HEK293 (cell line): ENCODE measurements at regions not wholly inside any gene's neighbourhood (a gene's known extent, or its start where the extent isn't known, plus 50 kb on each side); places are given as distances from the start of the nearest gene placed in this dataset.

Experiments
- CTCF ChIA-PET: fragments of 350-600 bp; formaldehyde crosslinking; extraction: SDS; loops from one replicate; lab custom pipeline; 2021; ENCODE audit warnings: antibody characterized with exemption; lab: Yijun Ruan, JAX
- POLR2A ChIA-PET: fragments of 300-600 bp; formaldehyde crosslinking; extraction: SDS; loops from one replicate; lab custom pipeline; 2020; ENCODE audit warnings: antibody characterized with exemption, inconsistent platforms; lab: Yijun Ruan, JAX
- H3K27ac ChIP-seq: fragments of 200-500 bp; sonication (Bioruptor generic); 2 replicates; pipeline ENCODE4 v1.5.1; 2014; ENCODE audit warnings: low read depth, low read length, control low read depth, inconsistent platforms; ENCODE audit errors: extremely low read depth
- H3K36me3 ChIP-seq, 2 experiments: fragments of 200-500 bp in 1 of 2; sonication (Bioruptor generic) in 1 of 2; 1 replicate in 1 of 2; 2 replicates in 1 of 2; pipeline ENCODE4 v1.5.1; 2014 to 2017; ENCODE audit warnings: inconsistent platforms in 2 of 2, low read length in 2 of 2; ENCODE audit not compliant: control insufficient read depth in 2 of 2, insufficient read depth in 1 of 2
- H3K4me1 ChIP-seq: fragments of 200-500 bp; sonication (Bioruptor generic); 2 replicates; pipeline ENCODE4 v1.5.1; 2014; ENCODE audit warnings: mild to moderate bottlenecking, low read length, inconsistent platforms; ENCODE audit not compliant: control insufficient read depth, insufficient read depth
- H3K4me3 ChIP-seq: 2 replicates; pipeline ENCODE4 v1.5.1; 2011; ENCODE audit warnings: low read depth, mild to moderate bottlenecking, control low read depth, low read length, moderate library complexity
- H3K9me3 ChIP-seq: fragments of 200-500 bp; sonication (Bioruptor generic); 2 replicates; pipeline ENCODE4 v1.5.1; 2014; ENCODE audit warnings: low read depth, low read length, inconsistent platforms; ENCODE audit not compliant: control insufficient read depth, insufficient read depth
- PRDM1 ChIP-seq: fragments of 450-650 bp; formaldehyde crosslinking; IDR thresholded peaks from 2 replicates; pipeline ENCODE4; 2016; ENCODE audit warnings: missing biosample characterization, missing genetic modification characterization
- ZBTB1 ChIP-seq: fragments of 450-650 bp; formaldehyde crosslinking; IDR thresholded peaks from 2 replicates; pipeline ENCODE4 v1.5.1; 2016; ENCODE audit warnings: missing biosample characterization, missing genetic modification characterization
- ZBTB8A ChIP-seq: fragments of 450-650 bp; formaldehyde crosslinking; IDR thresholded peaks from 2 replicates; pipeline ENCODE4 v1.5.1; 2016; ENCODE audit warnings: missing biosample characterization, missing genetic modification characterization
- ZEB2 ChIP-seq: fragments of 450-650 bp; formaldehyde crosslinking; IDR thresholded peaks from 2 replicates; pipeline ENCODE4 v1.5.1; 2016; ENCODE audit warnings: missing biosample characterization, missing genetic modification characterization
- ZNF223 ChIP-seq: fragments of 450-650 bp; formaldehyde crosslinking; IDR thresholded peaks from 2 replicates; pipeline ENCODE4 v1.5.1; 2016; ENCODE audit warnings: missing biosample characterization, missing genetic modification characterization
- ZNF311 ChIP-seq: fragments of 450-650 bp; formaldehyde crosslinking; IDR thresholded peaks from 2 replicates; pipeline ENCODE4 v1.5.1; 2017; ENCODE audit warnings: missing biosample characterization, missing genetic modification characterization, borderline replicate concordance
- ZNF341 ChIP-seq: fragments of 450-650 bp; formaldehyde crosslinking; IDR thresholded peaks from 2 replicates; pipeline ENCODE4; 2016; ENCODE audit warnings: low read depth, missing biosample characterization, missing genetic modification characterization
- ZNF473 ChIP-seq: fragments of 450-650 bp; formaldehyde crosslinking; IDR thresholded peaks from 2 replicates; pipeline ENCODE4 v1.5.1; 2017; ENCODE audit warnings: missing biosample characterization, missing genetic modification characterization
- ZNF548 ChIP-seq: fragments of 450-650 bp; formaldehyde crosslinking; IDR thresholded peaks from 2 replicates; pipeline ENCODE4 v1.5.1; 2016; ENCODE audit warnings: missing biosample characterization, missing genetic modification characterization
- ZNF555 ChIP-seq: fragments of 450-650 bp; formaldehyde crosslinking; conservative IDR thresholded peaks from 2 replicates; pipeline ENCODE4 v1.5.1; 2017; ENCODE audit warnings: missing biosample characterization, mild to moderate bottlenecking, missing genetic modification characterization, inconsistent platforms
- ZNF560 ChIP-seq: fragments of 450-650 bp; formaldehyde crosslinking; IDR thresholded peaks from 2 replicates; pipeline ENCODE4 v1.5.1; 2017; ENCODE audit warnings: missing biosample characterization, missing genetic modification characterization, borderline replicate concordance
- ZNF585B ChIP-seq: fragments of 450-650 bp; formaldehyde crosslinking; IDR thresholded peaks from 2 replicates; pipeline ENCODE4 v1.5.1; 2016; ENCODE audit warnings: missing biosample characterization, missing genetic modification characterization
- ZNF654 ChIP-seq: fragments of 450-650 bp; formaldehyde crosslinking; IDR thresholded peaks from 2 replicates; pipeline ENCODE4 v1.5.1; 2016; ENCODE audit warnings: low read depth, missing biosample characterization, missing genetic modification characterization
- ZNF677 ChIP-seq: fragments of 450-650 bp; IDR thresholded peaks from 2 replicates; pipeline ENCODE4 v1.5.0; 2018; ENCODE audit warnings: missing biosample characterization, mild to moderate bottlenecking, missing genetic modification characterization, moderate library complexity
- ZNF707 ChIP-seq: fragments of 450-650 bp; formaldehyde crosslinking; IDR thresholded peaks from 2 replicates; pipeline ENCODE4 v1.5.1; 2016; ENCODE audit warnings: missing biosample characterization, missing genetic modification characterization
- ZNF830 ChIP-seq: fragments of 450-650 bp; IDR thresholded peaks from 2 replicates; pipeline ENCODE4 v1.5.0; 2018; ENCODE audit warnings: missing biosample characterization, missing genetic modification characterization, low read depth, mild to moderate bottlenecking, moderate library complexity
- ZSCAN16 ChIP-seq: fragments of 450-650 bp; formaldehyde crosslinking; IDR thresholded peaks from 2 replicates; pipeline ENCODE4 v1.5.1; 2016; ENCODE audit warnings: missing biosample characterization, missing genetic modification characterization
- TF ChIP-seq, protein P1 (sequence below): fragments of 450-650 bp; formaldehyde crosslinking; IDR thresholded peaks from 2 replicates; pipeline ENCODE4 v1.5.1; 2016; ENCODE audit warnings: missing biosample characterization, missing genetic modification characterization, borderline replicate concordance
- TF ChIP-seq, protein P2 (sequence below): fragments of 450-650 bp; formaldehyde crosslinking; IDR thresholded peaks from 2 replicates; pipeline ENCODE4 v1.5.1; 2016; ENCODE audit warnings: missing biosample characterization, missing genetic modification characterization
- TF ChIP-seq, protein P3 (sequence below): fragments of 450-650 bp; IDR thresholded peaks from 2 replicates; pipeline ENCODE4 v1.5.1; 2018; ENCODE audit warnings: missing biosample characterization, mild to moderate bottlenecking, missing genetic modification characterization
- TF ChIP-seq, protein P4 (sequence below): fragments of 450-650 bp; formaldehyde crosslinking; IDR thresholded peaks from 2 replicates; pipeline ENCODE4 v1.5.1; 2016; ENCODE audit warnings: missing biosample characterization, missing genetic modification characterization
- TF ChIP-seq, protein P5 (sequence below): fragments of 450-650 bp; formaldehyde crosslinking; IDR thresholded peaks from 2 replicates; pipeline ENCODE4 v1.5.1; 2016; ENCODE audit warnings: missing biosample characterization, missing genetic modification characterization

DNA sequence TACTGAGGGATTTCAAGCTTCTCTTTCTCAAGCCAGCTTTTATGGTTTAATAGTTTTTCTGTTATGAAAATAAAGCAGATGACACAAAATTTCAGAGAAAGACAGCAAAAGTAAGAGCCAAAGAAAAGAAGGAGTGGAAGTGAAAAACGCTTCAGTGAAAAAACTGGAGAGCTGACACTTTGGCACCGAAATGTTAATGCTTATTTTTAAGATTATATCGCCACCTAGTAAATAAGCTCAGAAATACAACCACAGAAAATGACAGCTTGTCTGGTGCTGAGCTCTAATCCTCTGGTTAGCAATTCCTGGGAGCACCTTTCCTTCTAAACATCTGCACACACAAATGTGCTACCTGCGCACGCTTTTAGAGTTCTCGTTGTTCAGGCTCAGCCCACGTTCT is 101.6 kb downstream of the ZPLD1 start:
- H3K4me3 ChIP-seq: no peak overlapping the region
- H3K36me3 ChIP-seq: no peaks in the 10 kb centered on the region
- ChIA-PET CTCF (interaction anchor here (0.5 to 9.5 kb wide), 17 partner anchors 13 to 801 kb away, joined by 3 to 93 read pairs (median 4); no protein-coding TSS in a partner anchor), POLR2A (no interaction called here)
- no peaks in the 10 kb centered on the region for H3K9me3 ChIP-seq
- no peak overlapping the region for H3K27ac ChIP-seq
- H3K4me1 ChIP-seq: no peaks in the 10 kb centered on the region
- TF ChIP-seq, protein P1, sequence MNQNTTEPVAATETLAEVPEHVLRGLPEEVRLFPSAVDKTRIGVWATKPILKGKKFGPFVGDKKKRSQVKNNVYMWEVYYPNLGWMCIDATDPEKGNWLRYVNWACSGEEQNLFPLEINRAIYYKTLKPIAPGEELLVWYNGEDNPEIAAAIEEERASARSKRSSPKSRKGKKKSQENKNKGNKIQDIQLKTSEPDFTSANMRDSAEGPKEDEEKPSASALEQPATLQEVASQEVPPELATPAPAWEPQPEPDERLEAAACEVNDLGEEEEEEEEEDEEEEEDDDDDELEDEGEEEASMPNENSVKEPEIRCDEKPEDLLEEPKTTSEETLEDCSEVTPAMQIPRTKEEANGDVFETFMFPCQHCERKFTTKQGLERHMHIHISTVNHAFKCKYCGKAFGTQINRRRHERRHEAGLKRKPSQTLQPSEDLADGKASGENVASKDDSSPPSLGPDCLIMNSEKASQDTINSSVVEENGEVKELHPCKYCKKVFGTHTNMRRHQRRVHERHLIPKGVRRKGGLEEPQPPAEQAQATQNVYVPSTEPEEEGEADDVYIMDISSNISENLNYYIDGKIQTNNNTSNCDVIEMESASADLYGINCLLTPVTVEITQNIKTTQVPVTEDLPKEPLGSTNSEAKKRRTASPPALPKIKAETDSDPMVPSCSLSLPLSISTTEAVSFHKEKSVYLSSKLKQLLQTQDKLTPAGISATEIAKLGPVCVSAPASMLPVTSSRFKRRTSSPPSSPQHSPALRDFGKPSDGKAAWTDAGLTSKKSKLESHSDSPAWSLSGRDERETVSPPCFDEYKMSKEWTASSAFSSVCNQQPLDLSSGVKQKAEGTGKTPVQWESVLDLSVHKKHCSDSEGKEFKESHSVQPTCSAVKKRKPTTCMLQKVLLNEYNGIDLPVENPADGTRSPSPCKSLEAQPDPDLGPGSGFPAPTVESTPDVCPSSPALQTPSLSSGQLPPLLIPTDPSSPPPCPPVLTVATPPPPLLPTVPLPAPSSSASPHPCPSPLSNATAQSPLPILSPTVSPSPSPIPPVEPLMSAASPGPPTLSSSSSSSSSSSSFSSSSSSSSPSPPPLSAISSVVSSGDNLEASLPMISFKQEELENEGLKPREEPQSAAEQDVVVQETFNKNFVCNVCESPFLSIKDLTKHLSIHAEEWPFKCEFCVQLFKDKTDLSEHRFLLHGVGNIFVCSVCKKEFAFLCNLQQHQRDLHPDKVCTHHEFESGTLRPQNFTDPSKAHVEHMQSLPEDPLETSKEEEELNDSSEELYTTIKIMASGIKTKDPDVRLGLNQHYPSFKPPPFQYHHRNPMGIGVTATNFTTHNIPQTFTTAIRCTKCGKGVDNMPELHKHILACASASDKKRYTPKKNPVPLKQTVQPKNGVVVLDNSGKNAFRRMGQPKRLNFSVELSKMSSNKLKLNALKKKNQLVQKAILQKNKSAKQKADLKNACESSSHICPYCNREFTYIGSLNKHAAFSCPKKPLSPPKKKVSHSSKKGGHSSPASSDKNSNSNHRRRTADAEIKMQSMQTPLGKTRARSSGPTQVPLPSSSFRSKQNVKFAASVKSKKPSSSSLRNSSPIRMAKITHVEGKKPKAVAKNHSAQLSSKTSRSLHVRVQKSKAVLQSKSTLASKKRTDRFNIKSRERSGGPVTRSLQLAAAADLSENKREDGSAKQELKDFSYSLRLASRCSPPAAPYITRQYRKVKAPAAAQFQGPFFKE: no peak
- no peak for TF ChIP-seq ZNF707 (tag by site-specific recombination)
- peak; percentile 66 for TF ChIP-seq PRDM1 (tag by site-specific recombination)
- TF ChIP-seq ZNF654 (tag by site-specific recombination): peak; percentile 45
- TF ChIP-seq ZNF560: no peak
- TF ChIP-seq, protein P2, sequence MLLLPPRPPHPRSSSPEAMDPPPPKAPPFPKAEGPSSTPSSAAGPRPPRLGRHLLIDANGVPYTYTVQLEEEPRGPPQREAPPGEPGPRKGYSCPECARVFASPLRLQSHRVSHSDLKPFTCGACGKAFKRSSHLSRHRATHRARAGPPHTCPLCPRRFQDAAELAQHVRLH (tag by site-specific recombination): no peak
- TF ChIP-seq ZSCAN16 (tag by site-specific recombination): no peak

DNA sequence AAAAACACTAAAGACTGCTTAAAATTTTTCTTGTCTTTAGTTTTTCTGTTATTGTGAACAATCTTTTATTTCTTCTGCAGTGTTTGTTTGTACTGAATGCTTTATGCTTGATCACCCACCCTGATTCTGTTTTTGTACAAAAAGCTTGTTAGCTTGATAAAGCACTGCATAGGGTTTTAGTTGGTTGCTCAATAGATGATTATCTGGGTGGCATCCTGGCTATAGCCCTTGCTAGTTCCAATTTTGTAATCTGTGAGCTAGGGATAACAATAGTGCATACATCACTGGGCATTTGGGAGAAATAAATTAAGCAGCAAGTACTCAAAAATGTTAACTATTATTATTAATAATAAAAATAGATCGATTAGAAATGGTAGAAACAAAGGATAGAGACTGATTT is 102.3 kb downstream of the ZPLD1 start:
- Histone ChIP-seq H3K36me3 (no peaks in the 10 kb centered on the region), H3K9me3 (no peaks in the 10 kb centered on the region), H3K4me1 (no peaks in the 10 kb centered on the region), H3K27ac (no peak overlapping the region), H3K4me3 (no peak overlapping the region)
- TF ChIP-seq ZNF707 (tag by site-specific recombination) (no peak), ZBTB1 (tag by site-specific recombination) (no peak), ZNF585B (tag by site-specific recombination) (no peak), ZNF548 (no peak), ZEB2 (tag by site-specific recombination) (no peak), ZNF555 (tag by site-specific recombination) (no peak), ZNF677 (tag by site-specific recombination) (no peak), ZNF341 (no peak), ZNF223 (no peak), ZNF830 (tag by site-specific recombination) (no peak), ZBTB8A (tag by site-specific recombination) (no peak), ZNF473 (tag by site-specific recombination) (no peak), ZNF654 (tag by site-specific recombination) (no peak), ZNF311 (tag by site-specific recombination) (no peak)
- TF ChIP-seq, protein P3, sequence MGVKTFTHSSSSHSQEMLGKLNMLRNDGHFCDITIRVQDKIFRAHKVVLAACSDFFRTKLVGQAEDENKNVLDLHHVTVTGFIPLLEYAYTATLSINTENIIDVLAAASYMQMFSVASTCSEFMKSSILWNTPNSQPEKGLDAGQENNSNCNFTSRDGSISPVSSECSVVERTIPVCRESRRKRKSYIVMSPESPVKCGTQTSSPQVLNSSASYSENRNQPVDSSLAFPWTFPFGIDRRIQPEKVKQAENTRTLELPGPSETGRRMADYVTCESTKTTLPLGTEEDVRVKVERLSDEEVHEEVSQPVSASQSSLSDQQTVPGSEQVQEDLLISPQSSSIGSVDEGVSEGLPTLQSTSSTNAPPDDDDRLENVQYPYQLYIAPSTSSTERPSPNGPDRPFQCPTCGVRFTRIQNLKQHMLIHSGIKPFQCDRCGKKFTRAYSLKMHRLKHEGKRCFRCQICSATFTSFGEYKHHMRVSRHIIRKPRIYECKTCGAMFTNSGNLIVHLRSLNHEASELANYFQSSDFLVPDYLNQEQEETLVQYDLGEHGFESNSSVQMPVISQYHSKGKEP: no peak
- TF ChIP-seq, protein P4, sequence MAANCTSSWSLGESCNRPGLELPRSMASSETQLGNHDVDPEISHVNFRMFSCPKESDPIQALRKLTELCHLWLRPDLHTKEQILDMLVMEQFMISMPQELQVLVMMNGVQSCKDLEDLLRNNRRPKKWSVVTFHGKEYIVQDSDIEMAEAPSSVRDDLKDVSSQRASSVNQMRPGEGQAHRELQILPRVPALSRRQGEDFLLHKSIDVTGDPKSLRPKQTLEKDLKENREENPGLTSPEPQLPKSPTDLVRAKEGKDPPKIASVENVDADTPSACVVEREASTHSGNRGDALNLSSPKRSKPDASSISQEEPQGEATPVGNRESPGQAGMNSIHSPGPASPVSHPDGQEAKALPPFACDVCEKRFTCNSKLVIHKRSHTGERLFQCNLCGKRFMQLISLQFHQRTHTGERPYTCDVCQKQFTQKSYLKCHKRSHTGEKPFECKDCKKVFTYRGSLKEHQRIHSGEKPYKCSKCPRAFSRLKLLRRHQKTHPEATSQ (tag by site-specific recombination): no peak
- TF ChIP-seq, protein P5, sequence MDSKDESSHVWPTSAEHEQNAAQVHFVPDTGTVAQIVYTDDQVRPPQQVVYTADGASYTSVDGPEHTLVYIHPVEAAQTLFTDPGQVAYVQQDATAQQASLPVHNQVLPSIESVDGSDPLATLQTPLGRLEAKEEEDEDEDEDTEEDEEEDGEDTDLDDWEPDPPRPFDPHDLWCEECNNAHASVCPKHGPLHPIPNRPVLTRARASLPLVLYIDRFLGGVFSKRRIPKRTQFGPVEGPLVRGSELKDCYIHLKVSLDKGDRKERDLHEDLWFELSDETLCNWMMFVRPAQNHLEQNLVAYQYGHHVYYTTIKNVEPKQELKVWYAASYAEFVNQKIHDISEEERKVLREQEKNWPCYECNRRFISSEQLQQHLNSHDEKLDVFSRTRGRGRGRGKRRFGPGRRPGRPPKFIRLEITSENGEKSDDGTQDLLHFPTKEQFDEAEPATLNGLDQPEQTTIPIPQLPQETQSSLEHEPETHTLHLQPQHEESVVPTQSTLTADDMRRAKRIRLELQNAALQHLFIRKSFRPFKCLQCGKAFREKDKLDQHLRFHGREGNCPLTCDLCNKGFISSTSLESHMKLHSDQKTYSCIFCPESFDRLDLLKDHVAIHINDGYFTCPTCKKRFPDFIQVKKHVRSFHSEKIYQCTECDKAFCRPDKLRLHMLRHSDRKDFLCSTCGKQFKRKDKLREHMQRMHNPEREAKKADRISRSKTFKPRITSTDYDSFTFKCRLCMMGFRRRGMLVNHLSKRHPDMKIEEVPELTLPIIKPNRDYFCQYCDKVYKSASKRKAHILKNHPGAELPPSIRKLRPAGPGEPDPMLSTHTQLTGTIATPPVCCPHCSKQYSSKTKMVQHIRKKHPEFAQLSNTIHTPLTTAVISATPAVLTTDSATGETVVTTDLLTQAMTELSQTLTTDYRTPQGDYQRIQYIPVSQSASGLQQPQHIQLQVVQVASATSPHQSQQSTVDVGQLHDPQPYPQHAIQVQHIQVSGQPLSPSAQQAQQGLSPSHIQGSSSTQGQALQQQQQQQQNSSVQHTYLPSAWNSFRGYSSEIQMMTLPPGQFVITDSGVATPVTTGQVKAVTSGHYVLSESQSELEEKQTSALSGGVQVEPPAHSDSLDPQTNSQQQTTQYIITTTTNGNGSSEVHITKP (tag by site-specific recombination): no peak
- CTCF ChIA-PET: interaction anchor here (0.7 to 9.5 kb wide), 13 partner anchors 13 to 734 kb away, joined by 3 to 93 read pairs (median 4); no protein-coding TSS in a partner anchor
- POLR2A ChIA-PET: no interaction called here
